Karpas-422 (cell line): ENCODE measurements at regions not wholly inside any gene's neighbourhood (a gene's known extent, or its start where the extent isn't known, plus 50 kb on each side); places are given as distances from the start of the nearest gene placed in this dataset.

Experiments
- DNase-seq: peaks from one replicate; pipeline ENCODE4 v3.0.0-alpha.2; 2015
- H2AFZ ChIP-seq: fragments of 200-600 bp; sonication (generic); 2 replicates; pipeline ENCODE4 v1.6.1; 2014; ENCODE audit warnings: antibody characterized with exemption, low read length, mixed read lengths
- H3K27ac ChIP-seq: fragments of 200-600 bp; sonication (generic); 2 replicates; pipeline ENCODE4 v1.5.1; 2014; ENCODE audit warnings: mild to moderate bottlenecking, low read length, moderate library complexity
- H3K27me3 ChIP-seq: fragments of 200-600 bp; sonication (generic); 2 replicates; pipeline ENCODE4 v1.6.1; 2014; ENCODE audit warnings: low read length, mixed read lengths
- H3K36me3 ChIP-seq: fragments of 200-600 bp; sonication (generic); 2 replicates; pipeline ENCODE4 v1.6.1; 2014; ENCODE audit warnings: low read length, mixed read lengths; ENCODE audit not compliant: insufficient read depth
- H3K4me1 ChIP-seq: fragments of 200-600 bp; sonication (generic); 2 replicates; pipeline ENCODE4 v1.6.1; 2014; ENCODE audit warnings: mild to moderate bottlenecking, low read length, mixed read lengths
- H3K4me2 ChIP-seq: fragments of 200-600 bp; sonication (generic); 2 replicates; pipeline ENCODE4 v1.6.1; 2014; ENCODE audit warnings: low read length, low read depth, mild to moderate bottlenecking; ENCODE audit not compliant: poor library complexity, severe bottlenecking
- H3K4me3 ChIP-seq: fragments of 200-600 bp; sonication (generic); 2 replicates; pipeline ENCODE4 v1.5.1; 2014; ENCODE audit warnings: mild to moderate bottlenecking, antibody characterized with exemption, low read length, mixed read lengths
- H3K79me2 ChIP-seq: fragments of 200-600 bp; sonication (generic); 2 replicates; pipeline ENCODE4 v1.6.1; 2014; ENCODE audit warnings: mild to moderate bottlenecking, low read length, mixed read lengths
- H3K9ac ChIP-seq: fragments of 200-600 bp; sonication (generic); 2 replicates; pipeline ENCODE4 v1.6.0; 2014; ENCODE audit warnings: low read length
- H3K9me2 ChIP-seq: fragments of 200-600 bp; sonication (generic), shearing (Covaris generic); replicated peaks from 2 replicates; pipeline ENCODE4 v1.6.0; 2014; ENCODE audit warnings: mild to moderate bottlenecking, low read length, moderate library complexity; ENCODE audit not compliant: insufficient read depth
- H3K9me3 ChIP-seq: fragments of 300-700, 200-600 bp; sonication (generic); 2 replicates; pipeline ENCODE4 v1.6.1; 2014; ENCODE audit warnings: low read length, mixed read lengths
- H4K20me1 ChIP-seq: fragments of 200-600 bp; sonication (generic); 2 replicates; pipeline ENCODE4 v1.6.1; 2014; ENCODE audit warnings: mild to moderate bottlenecking, antibody characterized with exemption, low read length, low read depth; ENCODE audit not compliant: insufficient read depth

DNA sequence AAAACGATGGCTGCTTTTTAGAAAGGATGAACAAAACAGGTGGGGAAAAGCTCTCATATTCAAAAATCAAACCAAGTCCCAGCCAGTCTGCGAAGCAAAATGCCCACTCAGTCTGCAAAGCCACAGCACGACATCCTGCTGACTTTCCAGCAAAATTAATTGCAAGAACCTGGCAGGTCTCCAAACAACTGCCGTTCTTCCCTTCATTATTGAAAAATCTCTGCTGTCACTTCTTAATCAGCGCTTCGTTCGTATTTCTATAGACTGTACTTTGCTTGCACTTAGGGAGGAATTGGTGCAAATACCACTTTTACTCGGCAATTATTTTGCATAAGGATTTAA is 222.4 kb downstream of the CBLN4 start:
- Histone ChIP-seq H3K36me3 (no peaks in the 10 kb centered on the region), H3K9me2 (no peaks in the 10 kb centered on the region), H2AFZ (no peak overlapping the region), H3K4me2 (no peak overlapping the region), H3K79me2 (no peaks in the 10 kb centered on the region), H3K4me3 (no peak overlapping the region), H3K9me3 (peaks cover 30% of the 10 kb centered on the region), H3K27me3 (no peaks in the 10 kb centered on the region), H3K4me1 (no peaks in the 10 kb centered on the region), H4K20me1 (no peaks in the 10 kb centered on the region), H3K9ac (no peak overlapping the region), H3K27ac (no peak overlapping the region)
- DNase-seq, result no peak

DNA sequence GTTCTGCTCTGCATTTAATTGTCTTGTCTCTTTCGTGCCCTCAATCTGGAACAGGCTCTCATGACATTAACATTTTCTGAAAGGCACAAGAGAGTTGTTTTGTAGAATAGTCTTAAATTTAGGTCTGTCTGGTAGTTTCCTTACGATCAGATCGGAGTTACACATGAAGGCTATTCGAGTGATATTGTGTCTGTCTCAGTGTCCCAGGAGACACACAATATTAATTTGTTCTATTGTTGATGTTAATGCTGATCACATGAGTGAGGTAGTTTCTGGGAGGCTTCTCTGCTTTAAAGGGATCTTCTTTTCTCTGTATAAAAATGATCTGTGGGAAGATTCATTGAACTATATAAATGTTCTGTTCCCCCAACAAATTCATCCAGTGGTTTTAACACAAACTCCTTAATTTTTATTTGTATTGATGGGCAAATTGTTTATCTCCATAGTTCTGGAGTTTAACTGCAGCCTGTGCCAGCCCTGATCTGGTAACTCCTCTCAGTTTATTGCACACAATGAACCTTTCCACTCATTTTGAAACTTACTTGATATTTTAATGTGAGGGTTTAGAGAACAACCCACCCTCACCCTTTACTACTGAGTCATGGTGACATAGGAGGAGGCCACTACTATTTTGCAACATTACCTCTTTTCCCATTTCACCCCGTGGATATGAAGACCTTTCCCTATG is 223.0 kb downstream of the CBLN4 start:
- no peak for DNase-seq
- Histone ChIP-seq H2AFZ (no peak overlapping the region), H3K27ac (no peak overlapping the region), H3K36me3 (no peaks in the 10 kb centered on the region), H3K4me3 (no peak overlapping the region), H4K20me1 (no peaks in the 10 kb centered on the region), H3K4me2 (no peak overlapping the region), H3K9ac (no peak overlapping the region), H3K79me2 (no peaks in the 10 kb centered on the region), H3K9me3 (peaks cover 26% of the 10 kb centered on the region), H3K9me2 (no peaks in the 10 kb centered on the region), H3K4me1 (no peaks in the 10 kb centered on the region), H3K27me3 (no peaks in the 10 kb centered on the region)

DNA sequence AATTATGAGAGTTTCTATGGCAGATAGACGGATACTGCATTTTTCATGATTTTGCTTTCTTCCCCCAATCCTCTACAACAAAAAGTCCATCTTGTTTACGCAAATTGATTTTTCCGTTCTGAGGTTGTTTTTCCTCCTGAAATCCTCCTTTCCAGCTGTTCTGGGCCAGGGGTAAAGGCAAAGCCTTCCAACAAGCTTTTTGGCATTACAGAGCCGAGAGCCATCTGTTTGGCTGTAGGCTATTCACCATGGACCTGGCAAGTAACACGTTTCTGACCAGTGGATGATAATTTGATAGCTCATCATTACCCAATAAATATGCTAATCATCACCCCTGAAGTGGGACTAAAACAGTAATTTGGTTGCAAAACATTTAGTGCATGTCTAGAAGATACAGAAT is 226.5 kb downstream of the CBLN4 start:
- no peaks in the 10 kb centered on the region for H3K9me2 ChIP-seq
- H3K4me3 ChIP-seq, result no peak overlapping the region
- H3K36me3 ChIP-seq, result no peaks in the 10 kb centered on the region
- H3K9me3 ChIP-seq, result peaks cover 24% of the 10 kb centered on the region
- H2AFZ ChIP-seq, result no peak overlapping the region
- no peaks in the 10 kb centered on the region for H3K79me2 ChIP-seq
- no peak overlapping the region for H3K4me2 ChIP-seq
- DNase-seq, result no peak
- no peaks in the 10 kb centered on the region for H4K20me1 ChIP-seq
- no peaks in the 10 kb centered on the region for H3K27me3 ChIP-seq
- no peak overlapping the region for H3K27ac ChIP-seq
- H3K9ac ChIP-seq, result no peak overlapping the region
- H3K4me1 ChIP-seq, result no peaks in the 10 kb centered on the region

DNA sequence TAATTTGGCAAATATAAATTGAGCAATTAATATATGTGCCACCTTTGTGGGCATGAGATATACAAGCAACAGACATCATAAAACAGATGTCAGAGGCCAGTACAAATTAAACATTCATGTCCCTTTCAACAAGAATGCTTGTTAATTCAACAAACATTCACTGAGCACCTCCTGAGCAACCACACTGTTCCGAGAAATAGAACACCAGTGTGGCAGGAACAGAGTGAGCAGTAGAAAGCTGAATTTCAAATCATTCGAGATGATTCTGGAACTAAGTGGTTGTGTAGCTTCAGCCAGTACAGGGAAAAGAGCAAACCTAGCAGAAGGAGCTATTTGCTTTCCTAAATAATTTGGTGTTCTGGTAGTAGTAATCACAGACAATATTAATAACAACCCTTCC is 227.7 kb downstream of the CBLN4 start:
- no peak overlapping the region for H3K27ac ChIP-seq
- no peaks in the 10 kb centered on the region for H3K79me2 ChIP-seq
- H3K4me2 ChIP-seq, result no peak overlapping the region
- no peaks in the 10 kb centered on the region for H4K20me1 ChIP-seq
- no peak for DNase-seq
- peaks cover 33% of the 10 kb centered on the region for H3K9me3 ChIP-seq
- no peak overlapping the region for H3K9ac ChIP-seq
- no peak overlapping the region for H3K4me3 ChIP-seq
- no peaks in the 10 kb centered on the region for H3K36me3 ChIP-seq
- H3K27me3 ChIP-seq, result no peaks in the 10 kb centered on the region
- no peak overlapping the region for H2AFZ ChIP-seq
- no peaks in the 10 kb centered on the region for H3K4me1 ChIP-seq
- H3K9me2 ChIP-seq, result no peaks in the 10 kb centered on the region

DNA sequence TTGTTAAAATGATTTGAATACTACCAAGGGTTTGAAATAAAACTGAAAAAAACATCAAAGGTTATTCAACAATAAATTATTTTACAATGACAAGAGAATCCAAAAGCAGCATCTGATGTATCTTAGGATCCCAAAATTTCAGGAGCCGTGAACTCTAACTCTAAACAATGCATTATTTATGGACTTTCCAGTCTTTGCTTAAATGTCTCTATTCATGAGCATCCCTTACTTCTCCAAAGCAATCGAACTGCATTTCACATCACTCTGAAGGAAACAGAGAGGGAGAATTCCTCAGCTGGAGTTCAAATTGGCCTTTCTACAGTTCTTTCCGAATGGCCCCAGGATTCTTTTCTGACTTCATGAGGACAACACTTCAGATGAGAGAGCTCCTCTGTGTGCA is 229.1 kb downstream of the CBLN4 start:
- no peak overlapping the region for H3K27ac ChIP-seq
- H3K36me3 ChIP-seq, result no peaks in the 10 kb centered on the region
- H3K9ac ChIP-seq, result no peak overlapping the region
- no peak overlapping the region for H2AFZ ChIP-seq
- no peaks in the 10 kb centered on the region for H3K79me2 ChIP-seq
- no peaks in the 10 kb centered on the region for H3K9me2 ChIP-seq
- no peaks in the 10 kb centered on the region for H4K20me1 ChIP-seq
- no peaks in the 10 kb centered on the region for H3K27me3 ChIP-seq
- H3K4me2 ChIP-seq, result no peak overlapping the region
- no peak overlapping the region for H3K4me3 ChIP-seq
- no peak for DNase-seq
- no peaks in the 10 kb centered on the region for H3K4me1 ChIP-seq
- H3K9me3 ChIP-seq, result peaks cover 27% of the 10 kb centered on the region

DNA sequence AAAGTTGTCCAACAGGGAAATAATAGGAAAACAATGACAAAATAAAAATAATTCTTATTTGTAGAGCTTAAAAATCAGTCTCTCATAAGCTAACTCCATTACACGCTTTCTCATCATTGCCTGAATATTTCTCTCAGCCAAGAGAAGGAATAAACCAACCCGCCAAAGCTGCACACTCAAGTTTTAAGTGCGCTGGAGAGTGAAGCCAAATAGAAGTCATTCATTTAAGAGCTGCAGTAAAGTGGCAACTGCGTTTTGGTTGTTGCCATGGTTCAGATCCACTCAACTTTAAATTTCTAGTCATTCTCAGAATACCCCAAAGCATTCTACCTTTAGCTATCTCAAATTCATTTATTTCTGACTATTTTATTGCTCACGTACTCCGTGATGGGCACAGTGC is 230.7 kb downstream of the CBLN4 start:
- Histone ChIP-seq H3K9me3 (peaks cover 23% of the 10 kb centered on the region), H3K9ac (no peak overlapping the region), H3K4me3 (no peak overlapping the region), H3K27ac (no peak overlapping the region), H3K79me2 (no peaks in the 10 kb centered on the region), H3K4me1 (no peaks in the 10 kb centered on the region), H2AFZ (no peak overlapping the region), H3K9me2 (no peaks in the 10 kb centered on the region), H3K4me2 (no peak overlapping the region), H3K27me3 (no peaks in the 10 kb centered on the region), H4K20me1 (no peaks in the 10 kb centered on the region), H3K36me3 (no peaks in the 10 kb centered on the region)
- DNase-seq, result no peak

DNA sequence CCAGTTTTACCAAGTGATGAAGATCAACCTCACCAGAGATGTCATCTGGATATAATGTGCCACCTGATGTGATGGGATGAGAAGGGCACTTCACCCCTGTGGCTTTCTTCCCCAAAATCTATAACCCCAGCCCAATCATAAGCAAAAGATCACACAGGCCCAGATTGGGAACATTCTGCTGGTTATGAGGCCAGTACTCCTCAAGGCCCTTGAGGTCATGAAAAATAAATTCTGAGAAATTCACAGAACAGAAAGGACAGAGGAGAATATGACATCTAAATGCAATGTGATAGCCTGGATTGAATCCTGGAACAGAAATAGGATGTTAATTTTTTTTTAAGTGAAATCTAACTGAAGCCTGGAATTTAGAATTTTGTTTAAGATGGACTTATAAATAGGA is 243.5 kb downstream of the CBLN4 start:
- Histone ChIP-seq H3K4me1 (no peaks in the 10 kb centered on the region), H3K9ac (no peak overlapping the region), H3K27me3 (no peaks in the 10 kb centered on the region), H3K4me2 (no peak overlapping the region), H2AFZ (no peak overlapping the region), H3K9me3 (peaks cover 27% of the 10 kb centered on the region), H4K20me1 (no peaks in the 10 kb centered on the region), H3K27ac (no peak overlapping the region), H3K9me2 (no peaks in the 10 kb centered on the region), H3K79me2 (no peaks in the 10 kb centered on the region), H3K4me3 (no peak overlapping the region), H3K36me3 (no peaks in the 10 kb centered on the region)
- DNase-seq, result no peak

DNA sequence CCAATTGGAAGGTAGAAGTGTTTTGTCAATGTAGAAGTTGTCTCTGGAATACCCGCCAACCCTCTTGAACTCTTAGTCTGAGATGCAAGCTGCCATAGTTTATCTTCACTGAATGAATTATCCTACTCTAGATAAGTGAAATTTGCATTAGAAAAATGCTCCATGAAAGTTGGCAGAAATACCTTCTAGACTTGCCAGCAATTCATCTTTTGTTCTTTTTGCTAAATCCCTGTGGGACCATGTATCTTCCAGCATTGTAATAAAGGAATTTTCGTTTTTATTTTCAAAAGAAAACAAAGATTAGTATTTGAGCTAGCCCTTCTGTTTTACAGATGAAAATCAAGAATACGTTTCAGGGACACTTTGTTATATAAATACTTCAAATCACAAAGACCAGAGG is 244.2 kb downstream of the CBLN4 start:
- H3K9me2 ChIP-seq, result no peaks in the 10 kb centered on the region
- H2AFZ ChIP-seq, result no peak overlapping the region
- H3K4me3 ChIP-seq, result no peak overlapping the region
- no peak overlapping the region for H3K9ac ChIP-seq
- H4K20me1 ChIP-seq, result no peaks in the 10 kb centered on the region
- no peaks in the 10 kb centered on the region for H3K27me3 ChIP-seq
- H3K27ac ChIP-seq, result no peak overlapping the region
- no peaks in the 10 kb centered on the region for H3K4me1 ChIP-seq
- no peaks in the 10 kb centered on the region for H3K79me2 ChIP-seq
- H3K4me2 ChIP-seq, result no peak overlapping the region
- peaks cover 27% of the 10 kb centered on the region for H3K9me3 ChIP-seq
- no peak for DNase-seq
- H3K36me3 ChIP-seq, result no peaks in the 10 kb centered on the region

DNA sequence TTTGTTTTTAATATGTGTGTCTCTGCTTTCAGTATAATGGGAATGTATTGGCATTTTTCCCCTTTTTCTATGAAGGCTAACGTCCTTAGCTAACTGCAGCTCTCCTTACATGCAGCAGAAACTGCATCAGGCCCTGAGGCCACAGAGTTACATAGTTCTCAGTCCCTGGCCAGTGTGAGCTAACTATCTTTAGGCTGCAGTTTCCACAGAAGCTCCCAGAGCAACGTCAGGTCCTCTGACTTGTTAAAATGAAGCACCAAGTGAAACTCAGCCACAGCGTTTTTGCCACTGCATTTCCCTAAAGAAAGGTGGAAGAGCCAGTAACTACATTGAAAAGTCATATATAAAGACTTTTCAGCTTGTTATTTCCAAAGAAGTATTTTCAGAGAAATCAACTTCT is 244.7 kb downstream of the CBLN4 start:
- Histone ChIP-seq H4K20me1 (no peaks in the 10 kb centered on the region), H3K79me2 (no peaks in the 10 kb centered on the region), H3K4me3 (no peak overlapping the region), H3K4me2 (no peak overlapping the region), H3K9me3 (peaks cover 23% of the 10 kb centered on the region), H3K4me1 (no peaks in the 10 kb centered on the region), H3K9me2 (no peaks in the 10 kb centered on the region), H3K9ac (no peak overlapping the region), H3K36me3 (no peaks in the 10 kb centered on the region), H2AFZ (no peak overlapping the region), H3K27me3 (no peaks in the 10 kb centered on the region), H3K27ac (no peak overlapping the region)
- no peak for DNase-seq
